Dermis blood vessel endothelial cell (primary cell): ENCODE measurements at regions not wholly inside any gene's neighbourhood (a gene's known extent, or its start where the extent isn't known, plus 50 kb on each side); places are given as distances from the start of the nearest gene placed in this dataset.
A peak's percentile ranks its signal among the peaks of the same experiment; 100 is the strongest.

Experiments
- DNase-seq: peaks from one replicate; pipeline ENCODE4 v3.0.0; 2010

- no peak for DNase-seq
Measured at GRCh38 chr3:14273901-14274611, 95.4 kb downstream of the LSM3 start.

GRCh38 chr3:14274612-14274936, 96.0 kb downstream of the LSM3 start:
- DNase-seq: no peak

- DNase-seq: peak; percentile 50
Measured at GRCh38 chr3:14274999-14275961, 96.7 kb downstream of the LSM3 start.

- DNase-seq: no peak
Measured at GRCh38 chr3:14275962-14276909, 97.6 kb downstream of the LSM3 start.

GRCh38 chr3:14277557-14277956, 98.9 kb downstream of the LSM3 start:
- no peak for DNase-seq

GRCh38 chr3:14278265-14278798, 99.7 kb downstream of the LSM3 start:
- DNase-seq: no peak

GRCh38 chr3:14278799-14279625, 100.4 kb downstream of the LSM3 start:
- no peak for DNase-seq

GRCh38 chr3:14279626-14280061, 101.0 kb downstream of the LSM3 start:
- DNase-seq: no peak

GRCh38 chr3:14280326-14280725, 101.7 kb downstream of the LSM3 start:
- DNase-seq: no peak

- no peak for DNase-seq
Measured at GRCh38 chr3:14281053-14281452, 102.4 kb downstream of the LSM3 start.

GRCh38 chr3:14282001-14282705, 103.5 kb downstream of the LSM3 start:
- DNase-seq: no peak

- no peak for DNase-seq
Measured at GRCh38 chr3:14282706-14283075, 104.1 kb downstream of the LSM3 start.

GRCh38 chr3:14283092-14283812, 104.6 kb downstream of the LSM3 start:
- no peak for DNase-seq

GRCh38 chr3:14283813-14284438, 105.3 kb downstream of the LSM3 start:
- DNase-seq: no peak

- DNase-seq: no peak
Measured at GRCh38 chr3:14284694-14285547, 106.3 kb downstream of the LSM3 start.

GRCh38 chr3:14285548-14285925, 106.9 kb downstream of the LSM3 start:
- no peak for DNase-seq

- no peak for DNase-seq
Measured at GRCh38 chr3:14286887-14287500, 108.4 kb downstream of the LSM3 start.

GRCh38 chr3:14288177-14288788, 109.7 kb downstream of the LSM3 start:
- DNase-seq: no peak
